ENCODE measurements at regions not wholly inside any gene's neighbourhood (a gene's known extent, or its start where the extent isn't known, plus 50 kb on each side); places are given as distances from the start of the nearest gene placed in this dataset.

DNA sequence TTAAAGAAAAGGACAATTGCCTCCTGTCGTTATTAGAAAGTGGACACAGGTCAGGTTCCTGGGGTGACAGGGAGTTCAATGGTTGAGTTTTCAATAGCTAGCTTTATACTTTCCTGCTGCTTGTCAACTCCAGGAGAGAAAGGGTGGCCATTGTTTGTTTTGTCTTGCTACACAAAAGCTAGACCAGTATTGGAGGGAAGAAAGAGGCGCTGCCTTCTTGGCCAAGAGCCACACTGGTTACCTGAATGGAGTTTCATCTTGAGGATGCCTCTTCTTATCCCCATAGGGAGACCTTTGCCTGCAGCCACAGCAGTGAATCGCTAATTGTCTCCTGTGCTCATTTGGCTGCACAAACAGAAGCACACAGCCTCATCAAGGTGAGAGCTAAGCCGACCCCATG lies 279.4 kb upstream of the GRIA1 start:
- TF ChIP-seq, protein P1, sequence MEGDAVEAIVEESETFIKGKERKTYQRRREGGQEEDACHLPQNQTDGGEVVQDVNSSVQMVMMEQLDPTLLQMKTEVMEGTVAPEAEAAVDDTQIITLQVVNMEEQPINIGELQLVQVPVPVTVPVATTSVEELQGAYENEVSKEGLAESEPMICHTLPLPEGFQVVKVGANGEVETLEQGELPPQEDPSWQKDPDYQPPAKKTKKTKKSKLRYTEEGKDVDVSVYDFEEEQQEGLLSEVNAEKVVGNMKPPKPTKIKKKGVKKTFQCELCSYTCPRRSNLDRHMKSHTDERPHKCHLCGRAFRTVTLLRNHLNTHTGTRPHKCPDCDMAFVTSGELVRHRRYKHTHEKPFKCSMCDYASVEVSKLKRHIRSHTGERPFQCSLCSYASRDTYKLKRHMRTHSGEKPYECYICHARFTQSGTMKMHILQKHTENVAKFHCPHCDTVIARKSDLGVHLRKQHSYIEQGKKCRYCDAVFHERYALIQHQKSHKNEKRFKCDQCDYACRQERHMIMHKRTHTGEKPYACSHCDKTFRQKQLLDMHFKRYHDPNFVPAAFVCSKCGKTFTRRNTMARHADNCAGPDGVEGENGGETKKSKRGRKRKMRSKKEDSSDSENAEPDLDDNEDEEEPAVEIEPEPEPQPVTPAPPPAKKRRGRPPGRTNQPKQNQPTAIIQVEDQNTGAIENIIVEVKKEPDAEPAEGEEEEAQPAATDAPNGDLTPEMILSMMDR (optimal IDR thresholded peaks at IDR 0.05 in 1 of 3, IDR thresholded peaks at IDR 0.05 in 1 of 3, conservative IDR thresholded peaks at IDR 0.05 in 1 of 3; ENCODE audit: extremely low read depth in 1 of 3, insufficient read depth in 2 of 3, low read length in 3 of 3) = no peak
- TF ChIP-seq EZH2 (IDR thresholded peaks at IDR 0.05; ENCODE audit: low read length) = no peak
